ENCODE measurements at regions not wholly inside any gene's neighbourhood (a gene's known extent, or its start where the extent isn't known, plus 50 kb on each side); places are given as distances from the start of the nearest gene placed in this dataset.

DNA sequence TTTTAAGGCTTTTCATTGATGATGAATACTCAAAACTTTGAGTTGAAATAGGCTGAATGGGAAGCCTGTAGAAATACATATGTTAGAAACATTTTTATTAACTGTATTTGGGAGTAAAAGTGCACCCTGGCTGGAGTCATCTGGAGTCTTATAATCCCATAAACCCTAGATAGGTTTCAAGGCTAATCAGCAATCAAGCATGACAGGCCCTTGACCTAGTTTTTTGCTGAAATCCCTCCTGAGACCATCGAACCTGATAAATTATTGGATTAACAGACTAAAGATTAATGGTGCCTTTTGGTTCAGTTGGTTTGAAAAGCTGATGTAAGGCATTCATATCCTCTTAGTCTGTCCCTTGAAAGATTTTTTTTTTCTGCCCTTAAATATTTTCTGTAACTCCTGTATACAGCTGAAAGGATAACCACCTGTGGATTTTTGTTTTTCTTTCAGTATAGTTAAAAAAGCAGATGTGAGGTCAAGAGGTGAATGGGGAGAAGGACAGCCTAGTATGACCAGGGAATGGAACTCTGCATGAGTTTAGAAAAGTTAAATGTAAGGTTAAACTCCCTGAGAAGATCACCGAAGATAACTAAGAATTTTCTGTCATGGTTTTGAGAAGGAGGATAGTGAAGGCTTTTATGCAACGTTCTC, 69.4 kb upstream of the STXBP5L start:
- 49 to 75% (median 63%) methylated on average over 3 of the region's 3 CpGs for WGBS, 5 donors
- TF ChIP-seq POLR2AphosphoS5 (IDR thresholded peaks at IDR 0.05) (no peak), EP300 (IDR thresholded peaks at IDR 0.05) (no peak), CTCF (IDR thresholded peaks at IDR 0.05) (no peak), POLR2A (IDR thresholded peaks at IDR 0.05) (no peak)
- Histone ChIP-seq H3K27ac (no peak overlapping the region), H3K27me3 (no peaks in the 10 kb centered on the region), H3K4me3 (no peak overlapping the region), H3K36me3 (no peaks in the 10 kb centered on the region), H3K4me1 (no peaks in the 10 kb centered on the region), H3K9me3 (no peaks in the 10 kb centered on the region)
- no peak for DNase-seq
- intact Hi-C loops (cut with DNase I; ENCODE audit: low total_unique reads), result no loop called here

DNA sequence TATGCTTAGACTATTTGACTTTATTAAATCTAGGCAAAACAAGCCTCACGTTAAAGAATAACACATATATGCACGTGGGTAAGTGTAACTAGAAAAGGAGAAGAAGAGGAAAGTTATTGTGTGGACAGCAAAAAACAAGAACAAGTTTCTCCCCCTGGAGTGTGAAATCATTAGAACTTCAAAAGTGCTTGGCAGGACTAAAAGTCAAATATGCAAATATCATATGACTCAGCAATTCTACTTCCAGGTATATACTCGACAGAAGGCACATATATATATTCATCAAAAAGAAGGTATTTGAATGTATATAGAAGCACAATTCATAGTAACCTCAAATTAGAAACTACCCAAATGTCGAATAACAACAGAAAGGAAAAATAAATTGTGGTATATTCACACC, 68.9 kb upstream of the STXBP5L start:
- Histone ChIP-seq H3K36me3 (no peaks in the 10 kb centered on the region), H3K27me3 (no peaks in the 10 kb centered on the region), H3K4me1 (no peaks in the 10 kb centered on the region), H3K27ac (no peak overlapping the region), H3K4me3 (no peak overlapping the region), H3K9me3 (no peaks in the 10 kb centered on the region)
- intact Hi-C loops (cut with DNase I; ENCODE audit: low total_unique reads), result no loop called here
- no peak for DNase-seq
- no peak for TF ChIP-seq CTCF (IDR thresholded peaks at IDR 0.05)
- no peak for TF ChIP-seq POLR2AphosphoS5 (IDR thresholded peaks at IDR 0.05)
- no peak for TF ChIP-seq POLR2A (IDR thresholded peaks at IDR 0.05)
- WGBS, 5 donors, result 41 to 52% (median 49%) methylated on average over 4 of the region's 4 CpGs

DNA sequence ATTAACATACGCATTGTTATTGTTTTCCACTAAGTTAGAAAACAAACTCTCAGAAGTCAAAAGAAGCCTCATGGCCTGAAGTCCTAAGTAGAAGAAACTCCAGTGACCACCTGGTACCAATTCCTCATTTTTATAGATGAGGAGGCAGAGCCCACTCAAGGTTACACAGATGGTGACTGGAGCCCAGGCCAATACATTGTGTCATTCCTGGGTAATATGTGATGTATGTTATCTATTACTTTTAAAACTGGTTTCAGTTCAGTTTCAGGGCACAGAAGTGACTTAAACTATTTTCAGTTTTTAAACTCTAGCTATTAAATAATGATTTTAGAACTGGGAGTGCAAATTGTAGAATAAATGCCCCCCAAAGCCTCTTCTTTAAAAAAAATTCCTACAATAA, 66.7 kb upstream of the STXBP5L start:
- no peak for DNase-seq
- Histone ChIP-seq H3K9me3 (no peaks in the 10 kb centered on the region), H3K27ac (no peak overlapping the region), H3K4me3 (no peak overlapping the region), H3K36me3 (no peaks in the 10 kb centered on the region), H3K27me3 (no peaks in the 10 kb centered on the region), H3K4me1 (no peaks in the 10 kb centered on the region)
- intact Hi-C loops (cut with DNase I; ENCODE audit: low total_unique reads), result no loop called here
- 92 to 97% (median 96%) methylated on average over 1 of the region's 1 CpG for WGBS, 5 donors
- TF ChIP-seq CTCF (IDR thresholded peaks at IDR 0.05), result no peak
- no peak for TF ChIP-seq POLR2AphosphoS5 (IDR thresholded peaks at IDR 0.05)
- TF ChIP-seq EP300 (IDR thresholded peaks at IDR 0.05), result no peak
- TF ChIP-seq POLR2A (IDR thresholded peaks at IDR 0.05), result no peak

DNA sequence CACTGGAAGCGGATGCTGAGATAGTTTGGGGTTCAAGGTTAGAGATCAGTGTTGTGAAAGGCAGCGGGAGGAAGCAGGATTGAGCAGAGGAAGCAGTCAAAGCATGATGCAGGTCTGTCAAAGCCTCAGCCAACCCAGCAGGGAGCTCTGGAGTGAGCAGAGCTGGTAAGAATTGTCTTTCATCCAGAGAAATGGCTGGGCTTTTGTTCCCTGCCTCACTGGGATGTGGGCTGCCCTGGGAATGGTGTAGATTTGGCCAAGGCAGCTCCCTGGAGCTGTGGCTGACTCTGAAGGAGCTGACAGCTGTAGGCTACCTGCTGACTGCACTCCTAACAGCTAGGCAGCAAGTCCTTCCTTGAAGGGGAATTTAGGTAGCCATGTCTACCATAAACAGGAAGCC, 61.9 kb upstream of the STXBP5L start:
- Histone ChIP-seq H3K27ac (no peak overlapping the region), H3K36me3 (no peaks in the 10 kb centered on the region), H3K4me3 (no peak overlapping the region), H3K4me1 (no peaks in the 10 kb centered on the region), H3K9me3 (no peaks in the 10 kb centered on the region), H3K27me3 (no peaks in the 10 kb centered on the region)
- no peak for TF ChIP-seq POLR2A (IDR thresholded peaks at IDR 0.05)
- TF ChIP-seq POLR2AphosphoS5 (IDR thresholded peaks at IDR 0.05), result no peak
- TF ChIP-seq EP300 (IDR thresholded peaks at IDR 0.05), result no peak
- TF ChIP-seq CTCF (IDR thresholded peaks at IDR 0.05), result no peak
- no peak for DNase-seq
- WGBS, 5 donors, result 50 to 68% (median 55%) methylated on average over 2 of the region's 2 CpGs
- intact Hi-C loops (cut with DNase I; ENCODE audit: low total_unique reads), result no loop called here
